Neural cell (in vitro differentiated cells): ENCODE measurements at regions not wholly inside any gene's neighbourhood (a gene's known extent, or its start where the extent isn't known, plus 50 kb on each side); places are given as distances from the start of the nearest gene placed in this dataset.

Source experiments
- H2AFZ ChIP-seq: fragments of 200-600, 300-800 bp; sonication (generic), shearing (Covaris generic); 2 replicates; pipeline ENCODE4 v1.6.0; 2014; ENCODE audit warnings: low read depth, mild to moderate bottlenecking, antibody characterized with exemption, low read length, moderate library complexity
- H3F3A ChIP-seq: fragments of 200-600 bp; shearing (Covaris generic); 2 replicates; pipeline ENCODE4 v1.6.1; 2016; ENCODE audit warnings: mild to moderate bottlenecking, moderate library complexity, mixed read lengths, antibody characterized with exemption, low read length; ENCODE audit not compliant: insufficient read depth, poor library complexity, severe bottlenecking
- H3K27ac ChIP-seq: fragments of 200-600, 300-800 bp; sonication (generic), shearing (Covaris generic); 2 replicates; pipeline ENCODE4 v1.5.1; 2014; ENCODE audit warnings: mild to moderate bottlenecking, low read length, moderate library complexity
- H3K27me3 ChIP-seq: fragments of 300-800, 200-600 bp; sonication (generic), shearing (Covaris generic); 2 replicates; pipeline ENCODE4 v1.6.0; 2014; ENCODE audit warnings: mild to moderate bottlenecking, low read depth, low read length, moderate library complexity; ENCODE audit not compliant: insufficient read depth
- H3K36me3 ChIP-seq: fragments of 300-800, 200-600 bp; sonication (generic), shearing (Covaris generic); 2 replicates; pipeline ENCODE4 v1.5.1; 2014; ENCODE audit warnings: mild to moderate bottlenecking, antibody characterized with exemption, low read length, moderate library complexity; ENCODE audit not compliant: insufficient read depth
- H3K4me2 ChIP-seq: fragments of 300-800, 200-600 bp; sonication (generic), shearing (Covaris generic); 2 replicates; pipeline ENCODE4 v1.6.0; 2014; ENCODE audit warnings: mild to moderate bottlenecking, low read length
- H3K4me3 ChIP-seq: fragments of 300-800, 200-600 bp; sonication (generic), shearing (Covaris generic); 2 replicates; pipeline ENCODE4 v1.5.1; 2014; ENCODE audit warnings: mild to moderate bottlenecking, low read length, moderate library complexity
- H3K79me2 ChIP-seq: fragments of 200-600 bp; shearing (Covaris generic); replicated peaks from 2 replicates; pipeline ENCODE4 v1.6.0; 2014; ENCODE audit warnings: mild to moderate bottlenecking, low read length, moderate library complexity; ENCODE audit not compliant: insufficient read depth
- H3K9ac ChIP-seq: fragments of 300-800, 200-600 bp; sonication (generic), shearing (Covaris generic); 2 replicates; pipeline ENCODE4 v1.6.1; 2016; ENCODE audit warnings: mild to moderate bottlenecking, low read length, mixed read lengths
- H3K9me2 ChIP-seq: fragments of 200-600 bp; shearing (Covaris generic); 2 replicates; pipeline ENCODE4 v1.6.1; 2016; ENCODE audit warnings: mild to moderate bottlenecking, low read length, mixed read lengths; ENCODE audit not compliant: insufficient read depth
- H3K9me3 ChIP-seq: fragments of 200-600, 300-800 bp; sonication (generic), shearing (Covaris generic); 2 replicates; pipeline ENCODE4 v1.6.1; 2016; ENCODE audit warnings: mild to moderate bottlenecking, mixed run types, low read length, moderate library complexity, mixed read lengths
- H4K20me1 ChIP-seq: fragments of 200-600 bp; shearing (Covaris generic); 2 replicates; pipeline ENCODE4 v1.6.1; 2016; ENCODE audit warnings: mild to moderate bottlenecking, mixed run types; ENCODE audit not compliant: insufficient read depth
- EP300 ChIP-seq: fragments of 450-650 bp; conservative IDR thresholded peaks from 2 replicates; pipeline ENCODE4 v1.6.1; 2014; ENCODE audit warnings: antibody characterized with exemption, mild to moderate bottlenecking, moderate library complexity; ENCODE audit not compliant: poor library complexity, severe bottlenecking
- EZH2 ChIP-seq: fragments of 200-600, 300-800 bp; shearing (Covaris generic), sonication (generic); IDR thresholded peaks from 2 replicates; pipeline ENCODE4 v1.6.1; 2014; ENCODE audit warnings: antibody characterized with exemption, low read length, borderline replicate concordance, mild to moderate bottlenecking; ENCODE audit not compliant: insufficient read depth, poor library complexity, severe bottlenecking
- MXI1 ChIP-seq: fragments of 450-650 bp; conservative IDR thresholded peaks from 2 replicates; pipeline ENCODE4 v1.6.1; 2014; ENCODE audit warnings: antibody characterized with exemption, mild to moderate bottlenecking; ENCODE audit not compliant: poor library complexity, severe bottlenecking
- POLR2AphosphoS5 ChIP-seq: IDR thresholded peaks from 2 replicates; pipeline ENCODE4 v1.6.1; 2012
- RAD21 ChIP-seq: fragments of 450-650 bp; conservative IDR thresholded peaks from 2 replicates; pipeline ENCODE4 v1.6.1; 2014; ENCODE audit warnings: antibody characterized with exemption, mild to moderate bottlenecking, moderate library complexity
- SMC3 ChIP-seq: fragments of 450-650 bp; conservative IDR thresholded peaks from 2 replicates; pipeline ENCODE4 v1.6.1; 2014; ENCODE audit warnings: antibody characterized with exemption, mild to moderate bottlenecking, moderate library complexity; ENCODE audit not compliant: poor library complexity
- TAF1 ChIP-seq: IDR thresholded peaks from 2 replicates; pipeline ENCODE4 v1.6.1; 2012; ENCODE audit warnings: low read depth
- small RNA-seq, 3 experiments: library from RNA; depleted of rRNA; stranded (forward); fragments of <200 nt; gene quantifications; one replicate each; pipeline ENCODE3, GENCODE V24; 2012
- TF ChIP-seq, protein P1 (sequence below): IDR thresholded peaks from 2 replicates; pipeline ENCODE4 v1.6.1; 2012; ENCODE audit warnings: borderline replicate concordance
- TF ChIP-seq, protein P2 (sequence below): fragments of 450-650 bp; IDR thresholded peaks from 2 replicates; pipeline ENCODE4 v1.5.1; 2014; ENCODE audit warnings: antibody characterized with exemption, mild to moderate bottlenecking, moderate library complexity; ENCODE audit not compliant: poor library complexity, severe bottlenecking

DNA sequence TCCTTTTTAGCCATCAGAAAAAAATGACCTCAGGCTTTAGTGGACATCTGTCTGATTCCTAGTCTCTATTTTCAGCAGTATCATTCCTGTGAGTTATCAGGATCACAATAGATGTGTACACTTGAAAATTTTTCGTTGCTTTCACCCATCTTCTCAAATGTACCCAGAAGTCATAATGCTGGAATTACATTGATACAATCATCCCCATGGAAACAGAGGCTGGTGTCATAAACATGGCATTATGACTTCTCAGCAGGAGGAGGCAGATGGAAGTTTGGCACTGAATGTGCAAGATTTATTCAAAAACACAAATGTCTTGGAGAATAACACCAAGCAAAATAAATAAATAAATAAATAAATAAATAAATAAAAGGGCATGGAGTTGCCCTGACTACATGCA is 292.5 kb downstream of the PHKB start:
- Histone ChIP-seq H2AFZ (no peak overlapping the region), H3K36me3 (no peaks in the 10 kb centered on the region), H4K20me1 (no peaks in the 10 kb centered on the region), H3K27ac (peak overlapping the region; percentile 33), H3K79me2 (no peaks in the 10 kb centered on the region), H3K4me2 (peak overlapping the region; percentile 4), H3K4me3 (peak overlapping the region; percentile 24), H3F3A (no peaks in the 10 kb centered on the region), H3K27me3 (no peaks in the 10 kb centered on the region), H3K9ac (no peak overlapping the region), H3K9me3 (no peaks in the 10 kb centered on the region), H3K9me2 (no peaks in the 10 kb centered on the region)
- TF ChIP-seq, protein P1, sequence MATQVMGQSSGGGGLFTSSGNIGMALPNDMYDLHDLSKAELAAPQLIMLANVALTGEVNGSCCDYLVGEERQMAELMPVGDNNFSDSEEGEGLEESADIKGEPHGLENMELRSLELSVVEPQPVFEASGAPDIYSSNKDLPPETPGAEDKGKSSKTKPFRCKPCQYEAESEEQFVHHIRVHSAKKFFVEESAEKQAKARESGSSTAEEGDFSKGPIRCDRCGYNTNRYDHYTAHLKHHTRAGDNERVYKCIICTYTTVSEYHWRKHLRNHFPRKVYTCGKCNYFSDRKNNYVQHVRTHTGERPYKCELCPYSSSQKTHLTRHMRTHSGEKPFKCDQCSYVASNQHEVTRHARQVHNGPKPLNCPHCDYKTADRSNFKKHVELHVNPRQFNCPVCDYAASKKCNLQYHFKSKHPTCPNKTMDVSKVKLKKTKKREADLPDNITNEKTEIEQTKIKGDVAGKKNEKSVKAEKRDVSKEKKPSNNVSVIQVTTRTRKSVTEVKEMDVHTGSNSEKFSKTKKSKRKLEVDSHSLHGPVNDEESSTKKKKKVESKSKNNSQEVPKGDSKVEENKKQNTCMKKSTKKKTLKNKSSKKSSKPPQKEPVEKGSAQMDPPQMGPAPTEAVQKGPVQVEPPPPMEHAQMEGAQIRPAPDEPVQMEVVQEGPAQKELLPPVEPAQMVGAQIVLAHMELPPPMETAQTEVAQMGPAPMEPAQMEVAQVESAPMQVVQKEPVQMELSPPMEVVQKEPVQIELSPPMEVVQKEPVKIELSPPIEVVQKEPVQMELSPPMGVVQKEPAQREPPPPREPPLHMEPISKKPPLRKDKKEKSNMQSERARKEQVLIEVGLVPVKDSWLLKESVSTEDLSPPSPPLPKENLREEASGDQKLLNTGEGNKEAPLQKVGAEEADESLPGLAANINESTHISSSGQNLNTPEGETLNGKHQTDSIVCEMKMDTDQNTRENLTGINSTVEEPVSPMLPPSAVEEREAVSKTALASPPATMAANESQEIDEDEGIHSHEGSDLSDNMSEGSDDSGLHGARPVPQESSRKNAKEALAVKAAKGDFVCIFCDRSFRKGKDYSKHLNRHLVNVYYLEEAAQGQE, result peak; percentile 45
- no peak for TF ChIP-seq EZH2
- TF ChIP-seq, protein P2, sequence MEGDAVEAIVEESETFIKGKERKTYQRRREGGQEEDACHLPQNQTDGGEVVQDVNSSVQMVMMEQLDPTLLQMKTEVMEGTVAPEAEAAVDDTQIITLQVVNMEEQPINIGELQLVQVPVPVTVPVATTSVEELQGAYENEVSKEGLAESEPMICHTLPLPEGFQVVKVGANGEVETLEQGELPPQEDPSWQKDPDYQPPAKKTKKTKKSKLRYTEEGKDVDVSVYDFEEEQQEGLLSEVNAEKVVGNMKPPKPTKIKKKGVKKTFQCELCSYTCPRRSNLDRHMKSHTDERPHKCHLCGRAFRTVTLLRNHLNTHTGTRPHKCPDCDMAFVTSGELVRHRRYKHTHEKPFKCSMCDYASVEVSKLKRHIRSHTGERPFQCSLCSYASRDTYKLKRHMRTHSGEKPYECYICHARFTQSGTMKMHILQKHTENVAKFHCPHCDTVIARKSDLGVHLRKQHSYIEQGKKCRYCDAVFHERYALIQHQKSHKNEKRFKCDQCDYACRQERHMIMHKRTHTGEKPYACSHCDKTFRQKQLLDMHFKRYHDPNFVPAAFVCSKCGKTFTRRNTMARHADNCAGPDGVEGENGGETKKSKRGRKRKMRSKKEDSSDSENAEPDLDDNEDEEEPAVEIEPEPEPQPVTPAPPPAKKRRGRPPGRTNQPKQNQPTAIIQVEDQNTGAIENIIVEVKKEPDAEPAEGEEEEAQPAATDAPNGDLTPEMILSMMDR, result no peak
- no peak for TF ChIP-seq MXI1
- TF ChIP-seq TAF1, result no peak
- TF ChIP-seq POLR2AphosphoS5, result peak; percentile 53
- TF ChIP-seq SMC3, result no peak
- peak; percentile 12 for TF ChIP-seq RAD21
- TF ChIP-seq EP300, result peak; percentile 67

Small RNA genes lying in the stretch of these regions (small RNA-seq; reads per million reads assigned to genes)
- gene AC141846.1, result 0 reads per million in 3 experiments
